ENCODE measurements at regions not wholly inside any gene's neighbourhood (a gene's known extent, or its start where the extent isn't known, plus 50 kb on each side); places are given as distances from the start of the nearest gene placed in this dataset.

- no peaks in the 10 kb centered on the region for H3K9me3 ChIP-seq (ENCODE audit: control insufficient read depth in 1 of 2, insufficient read depth in 1 of 2, low read depth in 1 of 2, low read length in 2 of 2)
- ATAC-seq = no peak
- ChIA-PET RAD21 (ENCODE audit: low non-redundant PET in 1 of 2, low total read pairs in 2 of 2, uncharacterized antibody in 2 of 2, unreplicated experiment in 2 of 2) (no interaction called here), POLR2A (no interaction called here), CTCF (no interaction called here)
- no peak overlapping the region for H3K27ac ChIP-seq (ENCODE audit: low read depth, low read length)
- no peak overlapping the region for H3K4me3 ChIP-seq (replicated peaks in 1 of 2; ENCODE audit: low read depth in 1 of 2, low read length in 2 of 2)
- TF ChIP-seq, protein P1, sequence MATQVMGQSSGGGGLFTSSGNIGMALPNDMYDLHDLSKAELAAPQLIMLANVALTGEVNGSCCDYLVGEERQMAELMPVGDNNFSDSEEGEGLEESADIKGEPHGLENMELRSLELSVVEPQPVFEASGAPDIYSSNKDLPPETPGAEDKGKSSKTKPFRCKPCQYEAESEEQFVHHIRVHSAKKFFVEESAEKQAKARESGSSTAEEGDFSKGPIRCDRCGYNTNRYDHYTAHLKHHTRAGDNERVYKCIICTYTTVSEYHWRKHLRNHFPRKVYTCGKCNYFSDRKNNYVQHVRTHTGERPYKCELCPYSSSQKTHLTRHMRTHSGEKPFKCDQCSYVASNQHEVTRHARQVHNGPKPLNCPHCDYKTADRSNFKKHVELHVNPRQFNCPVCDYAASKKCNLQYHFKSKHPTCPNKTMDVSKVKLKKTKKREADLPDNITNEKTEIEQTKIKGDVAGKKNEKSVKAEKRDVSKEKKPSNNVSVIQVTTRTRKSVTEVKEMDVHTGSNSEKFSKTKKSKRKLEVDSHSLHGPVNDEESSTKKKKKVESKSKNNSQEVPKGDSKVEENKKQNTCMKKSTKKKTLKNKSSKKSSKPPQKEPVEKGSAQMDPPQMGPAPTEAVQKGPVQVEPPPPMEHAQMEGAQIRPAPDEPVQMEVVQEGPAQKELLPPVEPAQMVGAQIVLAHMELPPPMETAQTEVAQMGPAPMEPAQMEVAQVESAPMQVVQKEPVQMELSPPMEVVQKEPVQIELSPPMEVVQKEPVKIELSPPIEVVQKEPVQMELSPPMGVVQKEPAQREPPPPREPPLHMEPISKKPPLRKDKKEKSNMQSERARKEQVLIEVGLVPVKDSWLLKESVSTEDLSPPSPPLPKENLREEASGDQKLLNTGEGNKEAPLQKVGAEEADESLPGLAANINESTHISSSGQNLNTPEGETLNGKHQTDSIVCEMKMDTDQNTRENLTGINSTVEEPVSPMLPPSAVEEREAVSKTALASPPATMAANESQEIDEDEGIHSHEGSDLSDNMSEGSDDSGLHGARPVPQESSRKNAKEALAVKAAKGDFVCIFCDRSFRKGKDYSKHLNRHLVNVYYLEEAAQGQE (IDR thresholded peaks at IDR 0.05; ENCODE audit: low read depth) = no peak
- TF ChIP-seq SRF (IDR thresholded peaks at IDR 0.05; ENCODE audit: low read depth) (no peak), ELF1 (IDR thresholded peaks at IDR 0.05; ENCODE audit: borderline replicate concordance, low read depth) (no peak), ATF3 (IDR thresholded peaks at IDR 0.05) (no peak), CBX3 (IDR thresholded peaks at IDR 0.05; ENCODE audit: low read depth) (no peak), TCF7L2 (IDR thresholded peaks at IDR 0.05; ENCODE audit: borderline replicate concordance, extremely low read depth, insufficient read depth, insufficient read length) (no peak), SP1 (IDR thresholded peaks at IDR 0.05; ENCODE audit: low read depth) (no peak)
- H3K79me2 ChIP-seq (ENCODE audit: insufficient read depth, low read length) = no peaks in the 10 kb centered on the region
- DNase-seq (ENCODE audit: low read depth, low spot score) = no peak
- no peaks in the 10 kb centered on the region for H3K36me3 ChIP-seq (ENCODE audit: control insufficient read depth in 1 of 2, insufficient read depth in 2 of 2, low read length in 2 of 2)
- H4K20me1 ChIP-seq (ENCODE audit: insufficient read depth) = no peaks in the 10 kb centered on the region
- BruUV-seq (replicated peaks) = no TSS peak
- no peak overlapping the region for H3K4me2 ChIP-seq (ENCODE audit: low read length)
- intact Hi-C loops (cut with micrococcal nuclease) = no loop called here
- H3K4me1 ChIP-seq (ENCODE audit: control insufficient read depth in 1 of 2, insufficient read depth in 2 of 2, low read length in 2 of 2) = no peaks in the 10 kb centered on the region
- H3K9me2 ChIP-seq (ENCODE audit: insufficient read depth) = no peaks in the 10 kb centered on the region
- no peak overlapping the region for H3K9ac ChIP-seq (ENCODE audit: low read length)
- H3K27me3 ChIP-seq (ENCODE audit: insufficient read depth, low read length) = no peaks in the 10 kb centered on the region
- no peak overlapping the region for H2AFZ ChIP-seq (ENCODE audit: low read depth, low read length, poor library complexity, severe bottlenecking)
Measured at GRCh38 chr5:169450464-169450863, 133.1 kb upstream of the SPDL1 start.

- H3K36me3 ChIP-seq (ENCODE audit: control insufficient read depth in 1 of 2, insufficient read depth in 2 of 2, low read length in 2 of 2) = no peaks in the 10 kb centered on the region
- H3K4me2 ChIP-seq (ENCODE audit: low read length) = no peak overlapping the region
- H3K9me3 ChIP-seq (ENCODE audit: control insufficient read depth in 1 of 2, insufficient read depth in 1 of 2, low read depth in 1 of 2, low read length in 2 of 2) = no peaks in the 10 kb centered on the region
- ChIA-PET RAD21 (ENCODE audit: low non-redundant PET in 1 of 2, low total read pairs in 2 of 2, uncharacterized antibody in 2 of 2, unreplicated experiment in 2 of 2) (no interaction called here), POLR2A (no interaction called here), CTCF (no interaction called here)
- H3K79me2 ChIP-seq (ENCODE audit: insufficient read depth, low read length) = no peaks in the 10 kb centered on the region
- no peak for ATAC-seq
- intact Hi-C loops (cut with micrococcal nuclease) = no loop called here
- BruUV-seq (replicated peaks) = no TSS peak
- no peaks in the 10 kb centered on the region for H4K20me1 ChIP-seq (ENCODE audit: insufficient read depth)
- H3K4me3 ChIP-seq (replicated peaks in 1 of 2; ENCODE audit: low read depth in 1 of 2, low read length in 2 of 2) = no peak overlapping the region
- H3K27ac ChIP-seq (ENCODE audit: low read depth, low read length) = no peak overlapping the region
- no peak overlapping the region for H2AFZ ChIP-seq (ENCODE audit: low read depth, low read length, poor library complexity, severe bottlenecking)
- H3K27me3 ChIP-seq (ENCODE audit: insufficient read depth, low read length) = no peaks in the 10 kb centered on the region
- H3K9ac ChIP-seq (ENCODE audit: low read length) = no peak overlapping the region
- DNase-seq (ENCODE audit: low read depth, low spot score) = no peak
- no peaks in the 10 kb centered on the region for H3K4me1 ChIP-seq (ENCODE audit: control insufficient read depth in 1 of 2, insufficient read depth in 2 of 2, low read length in 2 of 2)
- H3K9me2 ChIP-seq (ENCODE audit: insufficient read depth) = no peaks in the 10 kb centered on the region
- TF ChIP-seq JUND (IDR thresholded peaks at IDR 0.05) (no peak), POLR2AphosphoS5 (IDR thresholded peaks at IDR 0.05; ENCODE audit: low read depth, low read length) (no peak), ZFX (IDR thresholded peaks at IDR 0.05) (no peak), SIN3A (IDR thresholded peaks at IDR 0.05; ENCODE audit: low read depth) (no peak)
- TF ChIP-seq, protein P2, sequence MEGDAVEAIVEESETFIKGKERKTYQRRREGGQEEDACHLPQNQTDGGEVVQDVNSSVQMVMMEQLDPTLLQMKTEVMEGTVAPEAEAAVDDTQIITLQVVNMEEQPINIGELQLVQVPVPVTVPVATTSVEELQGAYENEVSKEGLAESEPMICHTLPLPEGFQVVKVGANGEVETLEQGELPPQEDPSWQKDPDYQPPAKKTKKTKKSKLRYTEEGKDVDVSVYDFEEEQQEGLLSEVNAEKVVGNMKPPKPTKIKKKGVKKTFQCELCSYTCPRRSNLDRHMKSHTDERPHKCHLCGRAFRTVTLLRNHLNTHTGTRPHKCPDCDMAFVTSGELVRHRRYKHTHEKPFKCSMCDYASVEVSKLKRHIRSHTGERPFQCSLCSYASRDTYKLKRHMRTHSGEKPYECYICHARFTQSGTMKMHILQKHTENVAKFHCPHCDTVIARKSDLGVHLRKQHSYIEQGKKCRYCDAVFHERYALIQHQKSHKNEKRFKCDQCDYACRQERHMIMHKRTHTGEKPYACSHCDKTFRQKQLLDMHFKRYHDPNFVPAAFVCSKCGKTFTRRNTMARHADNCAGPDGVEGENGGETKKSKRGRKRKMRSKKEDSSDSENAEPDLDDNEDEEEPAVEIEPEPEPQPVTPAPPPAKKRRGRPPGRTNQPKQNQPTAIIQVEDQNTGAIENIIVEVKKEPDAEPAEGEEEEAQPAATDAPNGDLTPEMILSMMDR (IDR thresholded peaks at IDR 0.05 in 2 of 3, conservative IDR thresholded peaks at IDR 0.05 in 1 of 3; ENCODE audit: borderline replicate concordance in 1 of 3, insufficient read depth in 1 of 3, low read depth in 2 of 3, low read length in 2 of 3) = no peak
- TF ChIP-seq, protein P3, sequence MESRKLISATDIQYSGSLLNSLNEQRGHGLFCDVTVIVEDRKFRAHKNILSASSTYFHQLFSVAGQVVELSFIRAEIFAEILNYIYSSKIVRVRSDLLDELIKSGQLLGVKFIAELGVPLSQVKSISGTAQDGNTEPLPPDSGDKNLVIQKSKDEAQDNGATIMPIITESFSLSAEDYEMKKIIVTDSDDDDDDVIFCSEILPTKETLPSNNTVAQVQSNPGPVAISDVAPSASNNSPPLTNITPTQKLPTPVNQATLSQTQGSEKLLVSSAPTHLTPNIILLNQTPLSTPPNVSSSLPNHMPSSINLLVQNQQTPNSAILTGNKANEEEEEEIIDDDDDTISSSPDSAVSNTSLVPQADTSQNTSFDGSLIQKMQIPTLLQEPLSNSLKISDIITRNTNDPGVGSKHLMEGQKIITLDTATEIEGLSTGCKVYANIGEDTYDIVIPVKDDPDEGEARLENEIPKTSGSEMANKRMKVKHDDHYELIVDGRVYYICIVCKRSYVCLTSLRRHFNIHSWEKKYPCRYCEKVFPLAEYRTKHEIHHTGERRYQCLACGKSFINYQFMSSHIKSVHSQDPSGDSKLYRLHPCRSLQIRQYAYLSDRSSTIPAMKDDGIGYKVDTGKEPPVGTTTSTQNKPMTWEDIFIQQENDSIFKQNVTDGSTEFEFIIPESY (IDR thresholded peaks at IDR 0.05; ENCODE audit: extremely low read depth, insufficient replicate concordance, low read length) = no peak
- TF ChIP-seq, protein P4, sequence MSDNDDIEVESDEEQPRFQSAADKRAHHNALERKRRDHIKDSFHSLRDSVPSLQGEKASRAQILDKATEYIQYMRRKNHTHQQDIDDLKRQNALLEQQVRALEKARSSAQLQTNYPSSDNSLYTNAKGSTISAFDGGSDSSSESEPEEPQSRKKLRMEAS (IDR thresholded peaks at IDR 0.05) = no peak
Measured at GRCh38 chr5:169448826-169449225, 134.7 kb upstream of the SPDL1 start.

Data from HCT116 (cell line).